ENCODE measurements at regions not wholly inside any gene's neighbourhood (a gene's known extent, or its start where the extent isn't known, plus 50 kb on each side); places are given as distances from the start of the nearest gene placed in this dataset.

DNA sequence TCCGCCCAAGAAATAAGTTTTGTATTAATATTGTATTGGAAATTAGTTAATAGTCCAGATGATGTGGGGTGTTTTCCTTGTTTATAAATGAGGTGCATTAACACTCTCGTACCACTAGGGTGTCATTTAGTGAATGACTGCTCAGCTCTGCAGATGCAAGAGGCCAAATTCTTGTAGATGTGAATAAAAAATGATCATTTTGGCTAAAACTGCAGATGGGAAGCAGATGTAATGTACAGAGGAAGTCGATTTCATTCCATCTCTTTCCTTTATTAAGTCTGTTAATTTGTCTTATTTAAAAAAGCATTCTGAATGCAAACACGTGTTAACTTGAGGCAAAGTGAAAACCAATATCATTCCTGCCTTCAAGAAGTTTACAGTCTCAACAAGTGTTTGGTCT lies 108.1 kb downstream of the DHX15 start:
- DNase-seq (ENCODE audit: low spot score) (no peak), ATAC-seq (no peak)

DNA sequence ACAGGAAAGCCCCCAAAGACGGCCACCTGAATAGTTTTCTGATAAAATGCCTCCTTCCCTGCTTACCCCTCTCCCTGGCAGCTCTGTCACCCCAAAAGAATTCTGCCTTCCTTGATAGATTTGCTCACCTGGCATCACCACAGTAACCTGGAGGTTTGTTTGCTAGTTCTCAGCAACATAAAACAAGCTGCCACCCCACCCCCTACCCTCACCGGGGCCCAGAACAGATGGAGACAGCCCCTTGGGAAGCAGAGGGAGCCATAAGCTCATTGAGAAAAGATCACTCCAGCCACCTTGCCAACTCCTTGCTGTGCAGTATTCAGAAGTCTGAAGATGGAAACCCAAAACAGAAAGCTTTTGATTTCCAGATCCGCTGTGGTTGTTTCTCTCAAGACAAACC lies 108.6 kb downstream of the DHX15 start:
- DNase-seq (ENCODE audit: low spot score) (no peak), ATAC-seq (no peak)

DNA sequence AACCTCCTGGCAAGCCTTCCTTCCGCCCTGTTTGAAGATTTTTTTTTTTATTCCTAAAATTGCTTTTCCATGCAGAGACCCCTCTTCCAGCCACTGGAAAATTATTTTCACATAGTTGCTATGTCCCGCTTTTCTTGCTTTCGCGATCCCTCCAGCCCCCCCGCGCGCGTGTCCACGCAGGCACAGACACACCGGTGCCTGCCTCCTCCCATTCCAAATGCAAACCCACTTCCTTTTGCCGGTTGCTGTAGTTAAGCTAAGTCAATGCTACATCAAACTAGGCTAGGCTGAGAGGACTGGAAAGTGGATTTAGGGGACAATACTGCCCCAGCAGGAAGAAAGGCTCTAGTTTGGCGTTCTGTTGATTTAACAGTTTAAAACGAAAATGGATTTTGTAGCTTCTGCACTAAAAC lies 111.0 kb downstream of the DHX15 start:
- DNase-seq (ENCODE audit: low spot score) (no peak), ATAC-seq (peak; percentile 51)

DNA sequence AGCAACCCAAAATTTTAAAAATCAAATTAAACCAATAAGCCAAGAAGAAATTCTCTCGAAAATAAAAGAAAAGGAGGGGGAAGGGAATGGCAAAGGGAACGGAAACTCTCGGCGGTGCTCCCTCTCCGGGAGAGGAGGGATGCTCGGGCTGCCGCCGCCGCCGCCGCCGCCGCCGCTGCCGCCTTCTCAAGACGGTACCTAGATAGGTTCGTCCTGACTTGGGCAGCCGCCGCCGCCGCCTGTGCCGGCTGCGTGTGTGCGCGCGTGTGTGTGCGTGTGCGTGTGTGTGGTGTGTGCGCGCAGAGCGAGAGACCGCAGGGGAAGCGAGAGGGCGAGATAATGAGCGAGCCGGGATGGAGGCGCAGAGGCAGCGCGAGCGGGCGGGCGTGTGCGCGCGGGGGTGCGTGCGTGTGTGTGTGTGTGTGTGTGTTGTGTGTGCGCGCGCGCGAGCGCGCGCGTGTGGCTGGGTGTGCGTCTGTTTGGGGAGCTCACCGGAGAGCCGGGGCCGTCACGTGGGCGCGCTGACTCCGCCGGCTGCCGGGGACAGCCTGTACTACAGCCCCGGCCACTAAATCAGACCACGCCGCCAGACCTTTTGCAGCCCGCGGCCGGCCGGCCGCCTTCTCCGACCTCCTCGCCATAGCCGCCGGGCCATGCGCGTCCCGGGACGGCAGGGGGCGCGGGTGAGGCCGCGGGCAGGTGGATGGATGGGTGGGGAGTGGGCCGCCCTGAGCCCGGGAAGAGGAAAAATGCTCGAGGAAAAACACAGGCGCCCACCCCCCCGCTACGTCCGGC lies 111.6 kb downstream of the DHX15 start:
- ATAC-seq (peak; percentile 87), DNase-seq (ENCODE audit: low spot score) (peak; percentile 80)

DNA sequence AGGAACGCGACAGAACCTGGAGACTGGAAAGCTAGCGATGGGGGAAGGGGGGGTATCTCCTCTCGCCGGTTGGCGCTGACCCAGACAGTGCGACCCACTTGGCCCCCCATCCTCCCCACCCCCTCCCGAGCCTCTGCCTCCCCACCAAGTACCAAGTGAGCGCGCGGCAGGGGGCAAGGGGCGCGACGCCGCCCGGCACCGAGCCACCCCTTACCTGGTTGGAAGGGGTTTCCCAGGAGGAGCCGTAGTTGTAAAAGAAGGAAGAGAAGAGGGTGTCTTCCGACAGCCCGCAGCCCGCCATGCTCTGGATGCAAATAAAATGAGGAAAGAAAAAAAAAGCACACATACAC lies 112.2 kb downstream of the DHX15 start:
- ATAC-seq (no peak), DNase-seq (ENCODE audit: low spot score) (no peak)

DNA sequence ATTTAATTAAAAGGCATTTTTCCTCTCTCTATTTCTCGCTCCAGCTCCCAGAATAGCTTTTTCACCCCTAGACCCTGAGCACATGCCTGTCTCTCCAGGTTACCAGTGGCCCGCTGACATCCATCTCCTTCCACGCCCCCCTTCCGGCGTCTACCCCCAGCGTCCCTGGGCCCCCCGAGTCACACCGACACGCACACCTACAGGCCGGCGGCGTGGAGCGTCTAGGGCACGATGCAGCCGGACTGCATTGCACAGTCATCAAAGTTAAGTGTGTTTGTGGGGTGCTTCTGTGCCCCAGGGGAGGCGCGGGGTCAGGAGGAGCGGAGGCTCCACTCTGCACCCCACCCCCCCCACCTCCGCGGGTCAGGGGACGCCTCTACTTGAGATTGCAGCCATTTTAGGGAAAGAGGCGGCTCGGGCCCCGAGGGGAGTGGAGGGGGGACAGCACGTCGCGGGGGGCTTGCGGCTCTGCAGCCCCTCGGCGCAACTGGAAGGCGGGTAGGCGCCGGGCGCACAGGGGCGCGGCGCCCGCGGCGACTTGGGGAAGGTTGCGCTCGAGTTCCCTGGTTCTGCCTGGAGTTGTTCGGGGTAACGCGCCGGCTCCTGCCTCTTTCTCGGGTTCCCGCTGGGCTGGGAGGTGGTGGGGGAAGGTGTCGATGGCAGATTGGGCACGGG lies 112.7 kb downstream of the DHX15 start:
- no peak for ATAC-seq
- no peak for DNase-seq (ENCODE audit: low spot score)

DNA sequence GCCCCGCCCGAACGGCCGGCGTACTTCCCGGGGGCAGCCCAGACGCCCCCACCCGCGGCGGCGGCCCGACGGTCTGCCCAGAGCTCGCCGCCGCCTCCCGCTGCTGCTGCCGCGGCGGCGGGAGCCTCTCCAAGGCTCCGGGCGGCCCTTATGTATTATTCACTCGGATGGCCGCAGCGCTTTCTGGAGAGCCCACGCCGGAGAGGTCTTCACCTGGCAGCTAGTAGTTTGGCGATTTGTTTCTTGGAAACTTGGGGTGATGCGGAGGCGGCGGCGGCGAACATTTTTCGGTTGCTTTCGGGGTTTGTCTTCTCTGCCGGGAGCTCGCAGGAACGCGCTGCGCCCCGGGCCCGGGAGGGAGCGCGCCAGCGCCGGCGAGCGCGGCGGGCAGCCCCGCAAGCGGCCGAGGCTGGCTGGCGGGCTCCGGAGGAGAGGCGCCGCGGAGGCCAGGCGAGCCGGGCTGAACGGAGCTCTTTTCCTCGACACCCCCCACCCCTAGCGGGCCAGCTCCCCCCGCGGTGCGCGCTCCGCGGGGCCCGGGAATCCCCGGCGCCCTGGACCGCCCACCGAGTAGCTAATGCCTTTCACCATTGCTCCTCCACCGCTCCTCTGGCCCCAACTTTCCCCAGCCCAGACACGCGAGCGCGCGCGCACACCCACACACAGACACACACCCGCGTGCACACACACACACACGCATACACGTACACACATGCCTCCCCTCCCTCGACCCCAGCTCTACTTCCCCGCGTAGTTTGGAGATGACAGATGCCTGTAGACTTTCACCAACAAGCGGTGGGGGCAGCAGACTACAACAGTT lies 113.5 kb downstream of the DHX15 start:
- no peak for DNase-seq (ENCODE audit: low spot score)
- ATAC-seq = no peak

DNA sequence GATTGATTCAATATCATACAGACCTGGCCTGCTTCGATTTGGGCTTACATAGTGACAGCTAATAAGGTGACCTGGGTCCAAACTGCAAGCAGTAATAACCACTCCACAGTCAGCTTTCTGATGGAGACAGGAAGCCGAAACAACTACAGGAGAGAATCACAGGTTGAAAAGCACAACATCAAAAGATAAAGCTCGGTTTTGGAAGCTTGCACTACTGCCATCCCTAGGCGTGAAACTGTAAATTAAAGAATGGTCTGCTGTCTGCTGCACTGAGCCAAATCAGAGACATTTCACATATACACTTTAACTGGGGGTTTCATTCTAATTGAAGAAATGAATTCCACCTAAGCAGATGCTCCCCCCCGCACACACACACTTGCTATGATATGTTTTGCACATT lies 116.3 kb downstream of the DHX15 start:
- ATAC-seq = no peak
- DNase-seq (ENCODE audit: low spot score) = no peak

DNA sequence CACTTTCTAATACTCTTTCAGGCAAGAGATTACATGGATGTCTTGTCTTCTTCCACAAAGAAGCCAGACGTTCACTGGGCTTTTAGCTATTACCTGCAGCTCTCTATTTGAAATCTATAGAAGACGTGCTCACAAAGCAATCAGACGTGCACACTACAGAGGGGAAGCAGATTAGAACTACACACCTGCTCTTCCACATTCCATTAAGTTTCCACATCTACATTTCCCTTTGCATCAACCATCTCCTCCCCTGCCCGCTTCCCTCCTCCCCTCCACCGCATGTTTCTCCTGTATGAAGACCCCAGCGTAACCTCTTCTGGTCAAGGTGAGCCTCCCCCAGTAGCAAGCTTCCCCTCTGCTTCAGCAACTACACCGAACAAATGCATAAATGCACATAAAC lies 119.8 kb downstream of the DHX15 start:
- ATAC-seq = no peak
- DNase-seq (ENCODE audit: low spot score) = no peak

DNA sequence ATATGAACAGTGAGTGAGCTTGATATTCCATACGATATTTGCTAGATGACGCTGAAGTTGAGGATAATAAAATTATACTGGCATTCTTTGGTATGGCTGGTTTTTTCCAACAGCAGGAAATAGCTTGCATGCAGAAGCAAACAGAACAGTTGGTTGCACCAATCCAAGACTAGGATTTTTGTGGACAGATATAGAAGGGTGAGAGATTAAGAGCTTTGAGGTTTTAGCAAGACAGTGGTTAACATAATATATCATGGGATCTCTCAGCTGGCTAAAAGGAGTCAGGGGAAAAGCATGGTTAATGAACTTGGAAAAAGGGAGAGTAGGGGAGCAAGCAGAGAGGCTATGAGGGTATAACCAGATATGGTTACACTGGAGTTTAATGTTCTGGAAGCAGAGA lies 127.9 kb downstream of the DHX15 start:
- ATAC-seq (no peak), DNase-seq (ENCODE audit: low spot score) (no peak)

DNA sequence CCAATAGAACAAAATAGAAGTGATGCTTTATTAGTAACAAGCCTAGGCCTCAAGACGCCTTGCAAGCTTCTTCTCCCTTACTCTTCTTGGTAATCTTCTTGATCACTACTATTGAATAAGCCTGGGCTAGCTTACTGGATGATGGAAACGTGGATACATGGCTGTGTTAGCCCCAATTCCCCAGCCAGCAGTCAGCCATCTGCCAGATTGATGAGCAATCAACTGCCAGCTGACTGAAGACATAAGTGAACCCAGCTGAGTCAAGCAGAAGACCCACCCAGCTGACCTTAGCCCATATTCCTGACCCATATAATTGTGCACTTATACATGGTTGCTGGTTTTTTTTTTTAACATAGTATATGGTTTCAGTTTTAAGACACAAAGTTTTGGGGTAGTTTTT lies 130.4 kb downstream of the DHX15 start:
- no peak for DNase-seq (ENCODE audit: low spot score)
- ATAC-seq = no peak

DNA sequence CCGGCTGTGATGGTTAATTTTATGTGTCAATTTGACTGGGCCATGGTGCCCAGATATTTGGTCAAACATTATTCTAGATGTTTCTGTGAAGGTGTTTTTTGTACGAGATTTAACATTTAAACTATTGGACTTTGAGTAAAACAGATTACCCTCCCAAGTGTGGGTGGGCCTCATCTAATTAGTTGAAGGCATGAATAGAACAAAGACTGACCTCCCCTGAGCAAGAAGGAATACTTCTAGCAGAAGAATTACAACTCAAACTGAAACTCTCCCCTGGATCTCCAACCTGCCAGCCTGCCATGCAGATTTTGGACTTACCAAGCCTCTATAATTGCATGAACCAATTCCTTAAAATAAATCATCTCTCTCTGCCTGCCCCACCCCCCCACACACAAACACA lies 132.5 kb downstream of the DHX15 start:
- no peak for DNase-seq (ENCODE audit: low spot score)
- ATAC-seq = no peak

DNA sequence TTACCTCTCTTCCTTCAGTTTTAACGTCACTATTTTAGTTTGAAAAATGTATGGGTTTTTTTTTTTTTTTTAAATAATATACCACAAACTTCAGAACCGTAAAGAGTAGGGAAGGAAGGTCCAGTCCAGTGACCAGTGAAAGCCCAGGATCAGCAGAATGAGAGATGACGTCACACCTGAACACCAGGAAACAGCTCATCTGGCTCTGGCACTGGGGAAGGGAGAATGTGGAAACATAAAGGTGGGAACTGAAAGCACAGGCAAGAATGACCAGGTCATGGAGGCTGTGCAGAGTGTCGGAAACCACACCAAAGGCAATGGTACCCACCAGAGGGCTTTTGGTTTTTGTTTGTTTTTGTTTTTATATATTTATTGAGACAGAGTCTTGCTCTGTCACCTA lies 141.2 kb downstream of the DHX15 start:
- ATAC-seq = no peak
- no peak for DNase-seq (ENCODE audit: low spot score)

DNA sequence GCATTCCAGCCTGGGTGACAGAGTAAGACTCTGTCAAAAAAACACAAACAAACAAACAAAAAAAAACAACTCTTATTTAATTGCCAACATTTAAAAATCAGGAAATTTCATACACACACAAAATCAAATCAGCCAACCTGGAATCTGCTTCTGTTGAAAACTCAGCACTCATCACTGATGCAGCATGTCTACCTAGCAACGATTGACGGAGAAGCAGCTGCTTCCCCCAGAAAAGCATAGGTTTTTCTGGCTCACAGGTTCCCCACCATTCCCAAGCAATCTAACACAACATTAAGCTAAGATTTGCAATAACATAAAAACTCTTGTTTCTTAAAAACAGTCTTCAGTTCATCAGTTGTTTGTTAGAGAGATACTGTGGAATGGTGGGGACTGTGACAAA lies 143.6 kb downstream of the DHX15 start:
- DNase-seq (ENCODE audit: low spot score) (no peak), ATAC-seq (no peak)

DNA sequence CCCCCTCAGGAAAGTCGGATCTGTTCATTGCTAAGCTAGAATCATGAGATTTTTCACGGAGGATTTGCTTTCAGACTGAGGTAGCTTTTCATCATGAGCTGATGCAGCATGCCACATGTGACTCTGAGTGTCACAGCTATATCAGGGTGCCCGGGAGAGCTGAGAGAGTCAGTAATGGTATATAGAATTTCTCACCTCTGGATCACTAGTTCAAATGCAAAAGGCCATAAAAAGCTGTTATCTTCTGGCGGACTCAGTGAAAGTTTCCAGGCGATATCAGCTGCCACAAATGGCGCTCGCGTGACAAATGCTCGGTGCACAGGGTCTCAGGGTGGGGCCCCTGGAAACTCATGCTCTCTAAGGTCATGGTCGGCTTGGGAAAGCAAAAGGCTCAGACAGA lies 150.1 kb downstream of the DHX15 start:
- no peak for ATAC-seq
- DNase-seq (ENCODE audit: low spot score) = no peak

DNA sequence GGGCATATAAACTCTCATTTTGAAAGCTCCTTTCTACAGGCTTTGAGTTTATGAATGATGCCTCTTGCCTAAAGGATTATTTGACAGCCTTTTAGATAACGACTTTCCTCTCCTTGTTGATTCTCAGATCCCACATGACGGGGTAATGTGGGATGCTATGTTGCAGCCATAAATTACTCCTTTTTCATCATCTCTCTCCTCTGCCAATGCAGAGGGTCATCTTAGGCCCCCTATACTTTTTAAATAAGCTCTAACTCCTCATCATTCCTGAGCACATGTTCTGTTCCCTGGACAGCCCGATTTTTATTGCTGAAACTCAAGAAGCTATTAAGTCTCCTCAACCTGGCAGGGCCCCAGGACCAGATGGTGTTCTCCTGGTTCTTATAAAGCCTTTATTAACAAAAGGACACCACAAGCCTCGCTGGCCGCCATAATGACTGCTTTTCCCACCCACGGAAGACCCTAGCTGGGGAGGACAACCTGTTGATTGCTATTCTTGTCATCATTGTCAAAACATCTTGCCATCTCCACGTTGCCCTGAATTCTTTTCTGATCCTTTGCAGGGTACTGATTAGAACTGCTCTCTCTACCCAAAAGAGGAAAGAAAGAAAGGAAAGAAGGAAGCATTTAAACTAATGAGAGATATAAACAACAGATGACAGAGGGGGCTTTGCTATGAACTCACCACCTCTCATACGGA lies 150.7 kb downstream of the DHX15 start:
- no peak for ATAC-seq
- DNase-seq (ENCODE audit: low spot score) = no peak

DNA sequence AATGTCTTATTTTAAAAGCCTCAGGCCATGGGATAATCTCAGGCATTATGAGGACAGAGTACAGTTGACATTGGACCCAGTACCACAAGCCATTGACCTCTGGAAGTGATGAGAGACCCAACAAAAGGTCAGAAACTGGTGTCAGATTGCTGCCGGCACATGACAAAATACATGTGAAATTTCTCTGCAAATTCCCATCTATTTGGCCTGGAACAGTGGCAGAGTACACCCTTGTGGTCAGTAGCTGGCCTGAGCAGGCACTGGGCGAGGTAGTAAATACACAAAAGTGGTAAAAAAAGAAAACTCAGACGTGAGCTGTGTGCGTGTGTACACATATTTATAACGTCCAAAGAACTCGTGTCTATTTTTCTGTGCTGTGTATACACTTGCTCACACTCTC lies 155.5 kb downstream of the DHX15 start:
- DNase-seq (ENCODE audit: low spot score) (peak; percentile 84), ATAC-seq (peak; percentile 95)

DNA sequence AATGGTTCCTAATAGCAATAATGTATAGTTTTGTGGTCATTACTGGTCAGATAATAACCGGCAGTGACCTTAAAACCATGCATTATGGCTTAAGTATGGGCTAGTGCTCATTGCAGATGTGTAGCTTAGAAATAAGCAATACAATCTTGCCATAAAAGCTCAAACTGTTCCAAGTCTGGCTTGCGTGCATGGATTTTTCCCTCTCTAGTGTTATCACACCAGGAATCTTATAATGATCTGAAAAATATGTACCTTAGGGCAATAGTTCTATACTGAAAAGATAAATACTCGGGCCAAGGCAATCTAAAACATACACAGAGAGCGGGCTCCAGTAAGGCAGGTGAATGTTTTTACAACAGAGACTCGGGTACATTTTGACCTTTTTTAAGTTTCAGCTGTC lies 157.8 kb downstream of the DHX15 start:
- ATAC-seq = no peak
- no peak for DNase-seq (ENCODE audit: low spot score)

DNA sequence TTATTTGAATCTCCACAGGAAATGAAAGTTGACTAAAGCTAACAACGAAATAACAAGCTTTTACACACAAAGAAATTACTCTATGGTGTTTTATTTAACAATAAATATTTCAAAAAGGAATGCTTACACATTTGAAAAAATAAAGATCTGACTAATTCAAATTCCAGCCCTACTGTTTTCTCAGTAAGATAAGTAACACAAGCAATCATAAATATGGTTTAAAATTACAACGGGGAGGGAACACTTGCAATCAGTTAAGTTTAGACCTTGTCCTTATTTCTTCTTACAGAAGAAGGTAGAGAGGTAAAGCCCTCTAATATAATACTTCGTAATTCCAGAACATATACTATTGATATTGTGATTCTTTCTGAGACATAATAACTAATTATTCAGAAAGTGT lies 158.5 kb downstream of the DHX15 start:
- no peak for DNase-seq (ENCODE audit: low spot score)
- no peak for ATAC-seq

DNA sequence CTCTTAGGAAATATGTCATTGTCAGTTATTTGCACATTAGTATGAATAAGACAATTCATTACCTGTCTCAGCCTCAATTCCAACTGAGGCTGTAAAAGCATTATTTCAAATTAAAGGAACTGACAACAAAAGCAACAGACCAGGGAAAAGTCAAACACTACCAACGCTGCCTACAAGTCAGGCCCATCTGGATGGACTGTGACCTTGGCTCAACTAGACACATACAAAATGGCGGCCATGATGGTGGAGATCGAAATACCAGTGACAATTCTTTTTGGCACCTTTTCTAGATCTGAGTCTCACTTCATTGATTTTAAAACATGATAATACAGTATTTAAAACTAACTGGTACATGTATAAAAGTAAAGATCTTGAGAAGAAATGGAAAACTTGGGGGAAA lies 160.7 kb downstream of the DHX15 start:
- DNase-seq (ENCODE audit: low spot score) (no peak), ATAC-seq (no peak)

DNA sequence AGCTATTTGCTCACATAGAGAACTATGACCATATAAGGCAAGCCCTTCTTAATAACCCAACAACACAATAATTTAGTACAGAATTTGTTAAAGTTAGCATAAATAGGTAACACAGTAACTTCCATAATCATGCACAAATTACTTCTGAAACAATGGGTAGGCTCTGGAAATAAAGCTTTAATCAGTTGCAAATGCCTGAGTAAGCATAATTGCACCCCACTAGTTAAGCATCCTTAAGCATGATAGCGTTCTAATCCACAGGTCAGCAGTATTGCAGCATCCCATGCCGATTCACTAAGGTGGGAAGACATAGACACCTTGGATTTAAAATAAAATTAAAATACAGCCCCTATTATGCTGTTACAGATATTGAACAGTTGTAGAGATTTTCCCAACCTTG lies 161.7 kb downstream of the DHX15 start:
- ATAC-seq (no peak), DNase-seq (ENCODE audit: low spot score) (no peak)
